GM12878 (cell line): ENCODE measurements at regions not wholly inside any gene's neighbourhood (a gene's known extent, or its start where the extent isn't known, plus 50 kb on each side); places are given as distances from the start of the nearest gene placed in this dataset.

Experiments used
- GABPA ChIP-seq: IDR thresholded peaks from 2 replicates; pipeline ENCODE4 v1.6.1; 2014; ENCODE audit warnings: antibody characterized with exemption, low read depth, mild to moderate bottlenecking, inconsistent platforms
- SP1 ChIP-seq: IDR thresholded peaks from one replicate; pipeline ENCODE4 v1.6.1; 2011; ENCODE audit warnings: low read depth, low read length

DNA sequence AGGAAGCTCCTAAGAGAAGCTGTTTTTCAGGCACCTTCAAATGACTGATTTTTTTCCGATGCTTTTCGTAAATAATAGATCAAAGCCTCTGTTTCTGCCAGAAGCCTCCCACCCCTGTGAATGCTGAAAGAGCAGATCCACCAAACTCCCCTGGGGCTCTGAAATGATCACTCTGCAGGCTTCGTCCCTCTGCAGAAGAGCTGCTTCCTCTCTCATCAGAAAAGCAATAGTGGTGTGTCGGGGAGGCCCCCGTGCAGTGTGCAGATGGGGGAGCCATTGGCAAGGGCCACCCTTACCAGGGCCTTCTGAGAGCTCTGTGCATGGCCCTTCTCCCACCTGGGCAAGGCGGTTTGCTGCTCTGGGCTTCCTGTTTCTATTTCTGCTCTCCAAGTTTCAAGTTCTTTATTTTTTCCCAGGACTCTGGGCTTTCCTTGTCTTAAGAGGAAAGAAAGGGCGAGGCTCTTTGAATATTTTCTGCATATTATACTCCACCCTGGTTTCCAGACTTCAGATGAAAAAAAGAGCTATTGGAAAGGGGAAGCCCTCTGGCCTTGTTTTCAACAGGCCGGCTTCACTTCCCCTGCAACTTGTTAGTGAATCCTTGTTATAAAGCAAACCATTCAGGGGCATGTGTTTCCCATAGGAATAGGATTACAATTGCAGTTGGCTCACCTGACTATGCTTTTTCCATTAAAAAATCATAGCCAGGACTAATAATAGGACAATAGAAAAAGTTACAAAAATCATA, 155.2 kb downstream of the TTLL2 start:
- TF ChIP-seq GABPA (no peak), SP1 (no peak)
